ENCODE measurements at regions not wholly inside any gene's neighbourhood (a gene's known extent, or its start where the extent isn't known, plus 50 kb on each side); places are given as distances from the start of the nearest gene placed in this dataset.

DNA sequence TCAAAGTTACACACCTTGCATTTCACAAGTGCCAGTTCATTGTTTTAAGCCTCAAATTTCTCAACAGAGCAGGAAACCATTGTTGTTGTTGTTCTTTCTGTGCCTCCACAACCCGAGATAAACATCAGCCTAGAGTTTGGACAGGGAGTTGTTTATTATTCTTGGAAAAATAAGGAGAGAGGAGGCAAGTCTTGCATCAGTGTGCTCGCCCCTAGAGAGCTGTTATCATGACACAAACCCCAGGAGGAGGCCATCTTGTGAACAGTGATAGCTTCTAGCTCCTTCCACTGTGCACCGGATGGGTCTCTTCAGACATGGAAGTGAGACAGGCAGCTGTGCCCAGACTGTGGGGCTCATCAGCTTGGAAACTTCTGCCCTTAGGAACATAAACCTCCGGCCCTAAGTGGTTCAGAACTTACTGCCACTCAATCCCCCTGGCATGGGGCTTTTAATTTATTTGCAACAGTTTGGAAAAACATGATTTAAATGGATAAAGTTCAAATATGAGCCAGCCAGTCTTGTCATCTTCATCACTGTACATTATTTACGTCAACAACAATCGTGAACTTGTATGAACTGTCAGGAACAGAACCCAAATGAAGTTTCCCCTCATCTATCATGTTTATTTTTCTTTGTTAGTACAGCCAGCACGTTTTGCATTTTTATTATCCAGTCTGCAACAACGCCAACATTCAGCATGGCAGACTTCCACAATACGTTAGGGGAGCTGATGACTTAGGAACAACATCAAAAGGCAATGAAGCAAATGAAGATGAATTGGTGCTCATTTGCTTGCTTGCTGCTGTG, 181.7 kb upstream of the S1PR3 start:
- WGBS (ENCODE audit: insufficient coverage): 45% methylated on average over 5 of the region's 9 CpGs
- Mint-ChIP-seq H3K4me1 (no peaks in the 10 kb centered on the region), H3K27me3 (peaks cover 16% of the 10 kb centered on the region), H3K9me3 (ENCODE audit: insufficient read depth) (no peaks in the 10 kb centered on the region), H3K27ac (no peak overlapping the region), H3K4me3 (no peak overlapping the region)
- Histone ChIP-seq H4K20me1 (ENCODE audit: control insufficient read depth, insufficient read depth, low read length, poor library complexity, severe bottlenecking) (no peaks in the 10 kb centered on the region), H3K9ac (ENCODE audit: low read length) (no peak overlapping the region), H3K27ac (ENCODE audit: low read length in 2 of 2) (no peak overlapping the region), H3K9me3 (ENCODE audit: control extremely low read depth in 1 of 3, control insufficient read depth in 2 of 3, insufficient read depth in 1 of 3, low read length in 2 of 3) (no peaks in the 10 kb centered on the region), H3K4me3 (ENCODE audit: control extremely low read depth in 1 of 5, extremely low read depth in 1 of 5, insufficient read depth in 1 of 5, low read depth in 2 of 5, low read length in 4 of 5) (no peak overlapping the region), H3K27me3 (replicated peaks in 1 of 4; ENCODE audit: control extremely low read depth in 1 of 4, control insufficient read depth in 3 of 4, insufficient read depth in 4 of 4, low read length in 3 of 4) (peaks cover 0 to 7% (median 3%) of the 10 kb centered on the region in 4 experiments), H3K36me3 (replicated peaks in 1 of 2; ENCODE audit: control extremely low read depth in 1 of 2, control insufficient read depth in 1 of 2, extremely low read depth in 1 of 2, insufficient read depth in 2 of 2, low read length in 1 of 2) (no peaks in the 10 kb centered on the region), H3K79me2 (ENCODE audit: control insufficient read depth, insufficient read depth, low read length) (no peaks in the 10 kb centered on the region), H3K4me2 (replicated peaks; ENCODE audit: low read depth, low read length, poor library complexity, severe bottlenecking) (no peak overlapping the region), H3K4me1 (ENCODE audit: control insufficient read depth in 2 of 2, insufficient read depth in 2 of 2, low read length in 2 of 2) (no peaks in the 10 kb centered on the region), H2AFZ (ENCODE audit: insufficient read depth, low read depth, low read length, poor library complexity, severe bottlenecking) (no peak overlapping the region)
- DNase-seq (no peak), ATAC-seq (ENCODE audit: low read depth) (no peak)
- CTCF ChIA-PET: no interaction called here
- POLR2A ChIA-PET: no interaction called here
- intact Hi-C loops (cut with micrococcal nuclease): no loop called here
- no peak for TF ChIP-seq EZH2 (IDR thresholded peaks at IDR 0.05; ENCODE audit: borderline replicate concordance, insufficient read depth, low read depth, low read length, poor library complexity, severe bottlenecking)
- TF ChIP-seq, protein P1, sequence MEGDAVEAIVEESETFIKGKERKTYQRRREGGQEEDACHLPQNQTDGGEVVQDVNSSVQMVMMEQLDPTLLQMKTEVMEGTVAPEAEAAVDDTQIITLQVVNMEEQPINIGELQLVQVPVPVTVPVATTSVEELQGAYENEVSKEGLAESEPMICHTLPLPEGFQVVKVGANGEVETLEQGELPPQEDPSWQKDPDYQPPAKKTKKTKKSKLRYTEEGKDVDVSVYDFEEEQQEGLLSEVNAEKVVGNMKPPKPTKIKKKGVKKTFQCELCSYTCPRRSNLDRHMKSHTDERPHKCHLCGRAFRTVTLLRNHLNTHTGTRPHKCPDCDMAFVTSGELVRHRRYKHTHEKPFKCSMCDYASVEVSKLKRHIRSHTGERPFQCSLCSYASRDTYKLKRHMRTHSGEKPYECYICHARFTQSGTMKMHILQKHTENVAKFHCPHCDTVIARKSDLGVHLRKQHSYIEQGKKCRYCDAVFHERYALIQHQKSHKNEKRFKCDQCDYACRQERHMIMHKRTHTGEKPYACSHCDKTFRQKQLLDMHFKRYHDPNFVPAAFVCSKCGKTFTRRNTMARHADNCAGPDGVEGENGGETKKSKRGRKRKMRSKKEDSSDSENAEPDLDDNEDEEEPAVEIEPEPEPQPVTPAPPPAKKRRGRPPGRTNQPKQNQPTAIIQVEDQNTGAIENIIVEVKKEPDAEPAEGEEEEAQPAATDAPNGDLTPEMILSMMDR (IDR thresholded peaks at IDR 0.05): no peak

DNA sequence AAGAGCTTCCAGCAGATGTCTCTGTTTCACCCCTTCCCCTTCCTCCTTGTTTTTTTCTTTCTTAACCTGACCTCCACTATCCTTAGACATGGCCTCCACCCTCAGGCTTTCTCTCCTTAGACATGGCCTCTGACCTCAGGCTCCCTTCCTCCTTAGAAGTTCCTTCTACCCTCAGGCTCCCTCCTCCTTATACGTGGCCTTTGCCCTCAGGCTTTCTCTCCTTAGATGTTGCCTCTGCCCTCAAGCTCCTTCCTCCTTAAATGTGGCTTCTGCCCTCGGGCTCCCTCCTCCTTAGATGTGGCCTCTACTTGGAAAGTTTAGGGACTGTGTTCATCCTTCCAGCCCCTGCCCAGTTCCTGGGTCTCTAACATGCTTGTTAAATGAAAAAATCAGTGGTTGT, 180.4 kb upstream of the S1PR3 start:
- no peak overlapping the region for H3K9ac ChIP-seq (ENCODE audit: low read length)
- DNase-seq: no peak
- H3K27ac ChIP-seq (ENCODE audit: low read length in 2 of 2): no peak overlapping the region
- no peak overlapping the region for H2AFZ ChIP-seq (ENCODE audit: insufficient read depth, low read depth, low read length, poor library complexity, severe bottlenecking)
- no peak for TF ChIP-seq EZH2 (IDR thresholded peaks at IDR 0.05; ENCODE audit: borderline replicate concordance, insufficient read depth, low read depth, low read length, poor library complexity, severe bottlenecking)
- TF ChIP-seq, protein P1 (IDR thresholded peaks at IDR 0.05): no peak
- POLR2A ChIA-PET: no interaction called here
- no peaks in the 10 kb centered on the region for H3K36me3 ChIP-seq (replicated peaks in 1 of 2; ENCODE audit: control extremely low read depth in 1 of 2, control insufficient read depth in 1 of 2, extremely low read depth in 1 of 2, insufficient read depth in 2 of 2, low read length in 1 of 2)
- H3K4me1 ChIP-seq (ENCODE audit: control insufficient read depth in 2 of 2, insufficient read depth in 2 of 2, low read length in 2 of 2): no peaks in the 10 kb centered on the region
- H3K4me3 ChIP-seq (ENCODE audit: control extremely low read depth in 1 of 5, extremely low read depth in 1 of 5, insufficient read depth in 1 of 5, low read depth in 2 of 5, low read length in 4 of 5): no peak overlapping the region
- H3K4me3 Mint-ChIP-seq: no peak overlapping the region
- no peaks in the 10 kb centered on the region for H4K20me1 ChIP-seq (ENCODE audit: control insufficient read depth, insufficient read depth, low read length, poor library complexity, severe bottlenecking)
- ATAC-seq (ENCODE audit: low read depth): no peak
- no peaks in the 10 kb centered on the region for H3K9me3 ChIP-seq (ENCODE audit: control extremely low read depth in 1 of 3, control insufficient read depth in 2 of 3, insufficient read depth in 1 of 3, low read length in 2 of 3)
- no peaks in the 10 kb centered on the region for H3K79me2 ChIP-seq (ENCODE audit: control insufficient read depth, insufficient read depth, low read length)
- no peaks in the 10 kb centered on the region for H3K9me3 Mint-ChIP-seq (ENCODE audit: insufficient read depth)
- H3K27ac Mint-ChIP-seq: no peak overlapping the region
- intact Hi-C loops (cut with micrococcal nuclease): no loop called here
- no peaks in the 10 kb centered on the region for H3K4me1 Mint-ChIP-seq
- no peak overlapping the region for H3K4me2 ChIP-seq (replicated peaks; ENCODE audit: low read depth, low read length, poor library complexity, severe bottlenecking)
- no CpG with 5 or more reads among the region's 2 CpGs for WGBS (ENCODE audit: insufficient coverage)
- H3K27me3 Mint-ChIP-seq: peaks cover 23% of the 10 kb centered on the region
- H3K27me3 ChIP-seq (replicated peaks in 1 of 4; ENCODE audit: control extremely low read depth in 1 of 4, control insufficient read depth in 3 of 4, insufficient read depth in 4 of 4, low read length in 3 of 4): peaks cover 0 to 9% (median 2%) of the 10 kb centered on the region in 4 experiments
- CTCF ChIA-PET: no interaction called here

Data from B cell (primary cell).